ENCODE measurements at regions not wholly inside any gene's neighbourhood (a gene's known extent, or its start where the extent isn't known, plus 50 kb on each side); places are given as distances from the start of the nearest gene placed in this dataset.

GRCh38 chr1:220970311-220970710 lies 91.1 kb downstream of the HLX start:
- Mint-ChIP-seq H3K36me3 (no peaks in the 10 kb centered on the region), H3K9me3 (no peaks in the 10 kb centered on the region), H3K27ac (no peak overlapping the region)
- DNase-seq (ENCODE audit: low spot score in 2 of 2) (no peak), ATAC-seq (no peak)

- no peak for ATAC-seq
- DNase-seq (ENCODE audit: low spot score in 2 of 2), result no peak
- Mint-ChIP-seq H3K27ac (no peak overlapping the region), H3K9me3 (no peaks in the 10 kb centered on the region), H3K36me3 (no peaks in the 10 kb centered on the region)
These were observed 92.0 kb downstream of the HLX start for GRCh38 chr1:220971221-220971620.

- H3K9me3 Mint-ChIP-seq, result no peaks in the 10 kb centered on the region
- ATAC-seq, result no peak
- no peak for DNase-seq (ENCODE audit: low spot score in 2 of 2)
- H3K36me3 Mint-ChIP-seq, result no peaks in the 10 kb centered on the region
- H3K27ac Mint-ChIP-seq, result no peak overlapping the region
These were observed 95.2 kb downstream of the HLX start for GRCh38 chr1:220974431-220974830.

- ATAC-seq (no peak), DNase-seq (ENCODE audit: low spot score in 2 of 2) (no peak)
- peaks cover 0 to 6% of the 10 kb centered on the region in 2 donors for H3K9me3 Mint-ChIP-seq
- H3K36me3 Mint-ChIP-seq, result no peaks in the 10 kb centered on the region
- H3K27ac Mint-ChIP-seq, result no peak overlapping the region
These were observed 97.1 kb downstream of the HLX start for GRCh38 chr1:220976390-220976789.

- H3K36me3 Mint-ChIP-seq, result no peaks in the 10 kb centered on the region
These were observed 100.1 kb downstream of the HLX start for GRCh38 chr1:220979371-220979770.

GRCh38 chr1:220982686-220983085 lies 103.4 kb downstream of the HLX start:
- DNase-seq (ENCODE audit: low spot score in 2 of 2) (no peak), ATAC-seq (no peak)
- Mint-ChIP-seq H3K27ac (no peak overlapping the region), H3K9me3 (peaks cover 0 to 6% of the 10 kb centered on the region in 2 donors), H3K36me3 (no peaks in the 10 kb centered on the region)

More at GRCh38 chr1:220979371-220979770, 100.1 kb downstream of the HLX start:
- no peak overlapping the region for H3K27ac Mint-ChIP-seq
- DNase-seq (ENCODE audit: low spot score in 2 of 2), result no peak
- H3K9me3 Mint-ChIP-seq, result peaks cover 0 to 6% of the 10 kb centered on the region in 2 donors
- ATAC-seq, result no peak

GRCh38 chr1:220983877-220984635 lies 104.8 kb downstream of the HLX start:
- Mint-ChIP-seq H3K36me3 (no peaks in the 10 kb centered on the region), H3K9me3 (peaks cover 0 to 6% of the 10 kb centered on the region in 2 donors), H3K27ac (no peak overlapping the region)
- no peak for DNase-seq (ENCODE audit: low spot score in 2 of 2)
- no peak for ATAC-seq

- DNase-seq (ENCODE audit: low spot score in 2 of 2) (no peak), ATAC-seq (no peak)
- Mint-ChIP-seq H3K27ac (no peak overlapping the region), H3K9me3 (peaks cover 0 to 4% of the 10 kb centered on the region in 2 donors), H3K36me3 (no peaks in the 10 kb centered on the region)
These were observed 111.4 kb downstream of the HLX start for GRCh38 chr1:220990427-220991339.

- Mint-ChIP-seq H3K36me3 (no peaks in the 10 kb centered on the region), H3K9me3 (peaks cover 0 to 4% of the 10 kb centered on the region in 2 donors), H3K27ac (no peak overlapping the region)
- ATAC-seq (no peak), DNase-seq (ENCODE audit: low spot score in 2 of 2) (no peak)
These were observed 112.3 kb downstream of the HLX start for GRCh38 chr1:220991506-220991905.

- H3K27ac Mint-ChIP-seq, result no peak overlapping the region
- DNase-seq (ENCODE audit: low spot score in 2 of 2) (no peak), ATAC-seq (no peak)
- no peaks in the 10 kb centered on the region for H3K36me3 Mint-ChIP-seq
- H3K9me3 Mint-ChIP-seq, result peaks cover 4% of the 10 kb centered on the region in 2 donors
These were observed 112.9 kb downstream of the HLX start for GRCh38 chr1:220991959-220992704.

- no peak overlapping the region for H3K27ac Mint-ChIP-seq
- no peak for ATAC-seq
- H3K9me3 Mint-ChIP-seq, result peaks cover 4 to 7% of the 10 kb centered on the region in 2 donors
- no peaks in the 10 kb centered on the region for H3K36me3 Mint-ChIP-seq
- no peak for DNase-seq (ENCODE audit: low spot score in 2 of 2)
These were observed 113.4 kb downstream of the HLX start for GRCh38 chr1:220992705-220993052.

- DNase-seq (ENCODE audit: low spot score in 2 of 2), result no peak
- ATAC-seq, result no peak
- H3K27ac Mint-ChIP-seq, result no peak overlapping the region
- peaks cover 4 to 7% of the 10 kb centered on the region in 2 donors for H3K9me3 Mint-ChIP-seq
- H3K36me3 Mint-ChIP-seq, result no peaks in the 10 kb centered on the region
These were observed 115.4 kb downstream of the HLX start for GRCh38 chr1:220994671-220995070.

GRCh38 chr1:220997791-220998190 lies 118.5 kb downstream of the HLX start:
- H3K36me3 Mint-ChIP-seq, result no peaks in the 10 kb centered on the region
- H3K27ac Mint-ChIP-seq, result no peak overlapping the region
- peaks cover 4 to 7% of the 10 kb centered on the region in 2 donors for H3K9me3 Mint-ChIP-seq
- ATAC-seq, result no peak
- no peak for DNase-seq (ENCODE audit: low spot score in 2 of 2)

- ATAC-seq, result no peak
- H3K9me3 Mint-ChIP-seq, result peaks cover 5 to 7% of the 10 kb centered on the region in 2 donors
- H3K36me3 Mint-ChIP-seq, result no peaks in the 10 kb centered on the region
- no peak for DNase-seq (ENCODE audit: low spot score in 2 of 2)
- no peak overlapping the region for H3K27ac Mint-ChIP-seq
These were observed 120.9 kb downstream of the HLX start for GRCh38 chr1:220999872-221000863.

- DNase-seq (ENCODE audit: low spot score in 2 of 2), result no peak
- ATAC-seq, result no peak
- Mint-ChIP-seq H3K9me3 (peaks cover 5 to 7% of the 10 kb centered on the region in 2 donors), H3K27ac (no peak overlapping the region), H3K36me3 (no peaks in the 10 kb centered on the region)
These were observed 121.9 kb downstream of the HLX start for GRCh38 chr1:221001167-221001566.

GRCh38 chr1:221002601-221003000 lies 123.4 kb downstream of the HLX start:
- H3K27ac Mint-ChIP-seq, result no peak overlapping the region
- no peaks in the 10 kb centered on the region for H3K36me3 Mint-ChIP-seq
- DNase-seq (ENCODE audit: low spot score in 2 of 2), result no peak
- no peak for ATAC-seq
- H3K9me3 Mint-ChIP-seq, result peaks cover 0 to 5% of the 10 kb centered on the region in 2 donors
